Adipocyte (in vitro differentiated cells): ENCODE measurements at regions not wholly inside any gene's neighbourhood (a gene's known extent, or its start where the extent isn't known, plus 50 kb on each side); places are given as distances from the start of the nearest gene placed in this dataset.

ENCODE experiments used
- DNase-seq: peaks from one replicate; pipeline ENCODE4 v3.0.0-alpha.2; 2015; ENCODE audit warnings: low read depth
- H3K27me3 ChIP-seq: replicated peaks from 2 replicates; pipeline ENCODE4 v1.7.0; 2013; ENCODE audit warnings: mild to moderate bottlenecking, low read length, moderate library complexity; ENCODE audit not compliant: control insufficient read depth, insufficient read depth
- H3K36me3 ChIP-seq: 2 replicates; pipeline ENCODE4 v1.7.0; 2013; ENCODE audit warnings: low read length, mild to moderate bottlenecking, moderate library complexity; ENCODE audit not compliant: control insufficient read depth, insufficient read depth, severe bottlenecking
- H3K4me1 ChIP-seq: 2 replicates; pipeline ENCODE4 v1.7.0; 2013; ENCODE audit warnings: mild to moderate bottlenecking, low read length, moderate library complexity; ENCODE audit not compliant: control insufficient read depth, insufficient read depth
- H3K4me3 ChIP-seq: 2 replicates; pipeline ENCODE4 v1.7.0; 2013; ENCODE audit warnings: mild to moderate bottlenecking, low read length, moderate library complexity
- H3K9ac ChIP-seq: 2 replicates; pipeline ENCODE4 v1.7.0; 2013; ENCODE audit warnings: mild to moderate bottlenecking, low read length, moderate library complexity
- H3K9me3 ChIP-seq: 2 replicates; pipeline ENCODE4 v1.7.0; 2013; ENCODE audit warnings: mild to moderate bottlenecking, low read length, moderate library complexity; ENCODE audit not compliant: control insufficient read depth

GRCh38 chr3:168442502-168442901, 346.8 kb upstream of the GOLIM4 start:
- H3K4me1 ChIP-seq, result no peaks in the 10 kb centered on the region
- H3K36me3 ChIP-seq, result no peaks in the 10 kb centered on the region
- no peak overlapping the region for H3K9ac ChIP-seq
- H3K9me3 ChIP-seq, result no peaks in the 10 kb centered on the region
- no peak overlapping the region for H3K4me3 ChIP-seq
- DNase-seq, result no peak
- H3K27me3 ChIP-seq, result peaks cover 6% of the 10 kb centered on the region

- Histone ChIP-seq H3K4me3 (no peak overlapping the region), H3K4me1 (peaks cover 11% of the 10 kb centered on the region), H3K27me3 (peaks cover 3% of the 10 kb centered on the region), H3K36me3 (no peaks in the 10 kb centered on the region), H3K9me3 (no peaks in the 10 kb centered on the region), H3K9ac (no peak overlapping the region)
- no peak for DNase-seq
These were observed 340.6 kb upstream of the GOLIM4 start for GRCh38 chr3:168436245-168436724.

GRCh38 chr3:168431491-168431890, 335.8 kb upstream of the GOLIM4 start:
- no peaks in the 10 kb centered on the region for H3K9me3 ChIP-seq
- peaks cover 11% of the 10 kb centered on the region for H3K4me1 ChIP-seq
- peak; percentile 11 for DNase-seq
- no peak overlapping the region for H3K4me3 ChIP-seq
- H3K36me3 ChIP-seq, result no peaks in the 10 kb centered on the region
- H3K27me3 ChIP-seq, result peaks cover 3% of the 10 kb centered on the region
- H3K9ac ChIP-seq, result no peak overlapping the region

GRCh38 chr3:168427835-168428475, 332.2 kb upstream of the GOLIM4 start:
- Histone ChIP-seq H3K4me1 (peaks cover under 1% of the 10 kb centered on the region), H3K9ac (no peak overlapping the region), H3K36me3 (no peaks in the 10 kb centered on the region), H3K27me3 (no peaks in the 10 kb centered on the region), H3K9me3 (no peaks in the 10 kb centered on the region), H3K4me3 (no peak overlapping the region)
- DNase-seq, result no peak

GRCh38 chr3:168427156-168427555, 331.4 kb upstream of the GOLIM4 start:
- no peak for DNase-seq

GRCh38 chr3:168425936-168426595, 330.3 kb upstream of the GOLIM4 start:
- H3K36me3 ChIP-seq, result no peaks in the 10 kb centered on the region
- no peak overlapping the region for H3K4me3 ChIP-seq
- no peaks in the 10 kb centered on the region for H3K9me3 ChIP-seq
- peak; percentile 58 for DNase-seq
- no peak overlapping the region for H3K9ac ChIP-seq
- H3K4me1 ChIP-seq, result no peaks in the 10 kb centered on the region
- H3K27me3 ChIP-seq, result no peaks in the 10 kb centered on the region

More at GRCh38 chr3:168427156-168427555, 331.4 kb upstream of the GOLIM4 start:
- Histone ChIP-seq H3K9me3 (no peaks in the 10 kb centered on the region), H3K36me3 (no peaks in the 10 kb centered on the region), H3K4me1 (no peaks in the 10 kb centered on the region), H3K4me3 (no peak overlapping the region), H3K27me3 (no peaks in the 10 kb centered on the region), H3K9ac (no peak overlapping the region)

GRCh38 chr3:168424059-168424734, 328.5 kb upstream of the GOLIM4 start:
- no peaks in the 10 kb centered on the region for H3K9me3 ChIP-seq
- no peaks in the 10 kb centered on the region for H3K27me3 ChIP-seq
- H3K4me3 ChIP-seq, result no peak overlapping the region
- peak; percentile 74 for DNase-seq
- H3K9ac ChIP-seq, result no peak overlapping the region
- no peaks in the 10 kb centered on the region for H3K36me3 ChIP-seq
- no peaks in the 10 kb centered on the region for H3K4me1 ChIP-seq

GRCh38 chr3:168422843-168423242, 327.1 kb upstream of the GOLIM4 start:
- no peak overlapping the region for H3K4me3 ChIP-seq
- no peak for DNase-seq
- H3K4me1 ChIP-seq, result no peaks in the 10 kb centered on the region
- no peaks in the 10 kb centered on the region for H3K9me3 ChIP-seq
- H3K36me3 ChIP-seq, result no peaks in the 10 kb centered on the region
- H3K27me3 ChIP-seq, result no peaks in the 10 kb centered on the region
- H3K9ac ChIP-seq, result no peak overlapping the region

- no peaks in the 10 kb centered on the region for H3K36me3 ChIP-seq
- no peak for DNase-seq
- H3K27me3 ChIP-seq, result no peaks in the 10 kb centered on the region
- no peaks in the 10 kb centered on the region for H3K4me1 ChIP-seq
- no peaks in the 10 kb centered on the region for H3K9me3 ChIP-seq
- no peak overlapping the region for H3K4me3 ChIP-seq
- no peak overlapping the region for H3K9ac ChIP-seq
These were observed 323.4 kb upstream of the GOLIM4 start for GRCh38 chr3:168419091-168419490.

- H3K4me3 ChIP-seq, result no peak overlapping the region
- no peak for DNase-seq
These were observed 321.3 kb upstream of the GOLIM4 start for GRCh38 chr3:168417016-168417415.

GRCh38 chr3:168416446-168416845, 320.7 kb upstream of the GOLIM4 start:
- H3K4me1 ChIP-seq, result no peaks in the 10 kb centered on the region
- H3K36me3 ChIP-seq, result no peaks in the 10 kb centered on the region
- DNase-seq, result no peak

More at GRCh38 chr3:168417016-168417415, 321.3 kb upstream of the GOLIM4 start:
- H3K9ac ChIP-seq, result no peak overlapping the region
- no peaks in the 10 kb centered on the region for H3K4me1 ChIP-seq
- H3K36me3 ChIP-seq, result no peaks in the 10 kb centered on the region
- no peaks in the 10 kb centered on the region for H3K27me3 ChIP-seq
- no peaks in the 10 kb centered on the region for H3K9me3 ChIP-seq

More at GRCh38 chr3:168416446-168416845, 320.7 kb upstream of the GOLIM4 start:
- Histone ChIP-seq H3K9me3 (no peaks in the 10 kb centered on the region), H3K27me3 (no peaks in the 10 kb centered on the region), H3K4me3 (no peak overlapping the region), H3K9ac (no peak overlapping the region)
